Gastrocnemius medialis (tissue), 4 donors: ENCODE measurements at regions not wholly inside any gene's neighbourhood (a gene's known extent, or its start where the extent isn't known, plus 50 kb on each side); places are given as distances from the start of the nearest gene placed in this dataset.

Source experiments
- POLR2A ChIP-seq, 2 donors: fragments of 450-650 bp; IDR thresholded peaks; one replicate each; pipeline ENCODE4 v1.6.1; 2017; ENCODE audit warnings: antibody characterized with exemption in 2 of 2, mild to moderate bottlenecking in 2 of 2, moderate library complexity in 2 of 2
- TF ChIP-seq, protein P1 (sequence below), 5 experiments: fragments of 450-650 bp in 3 of 5; fragments of 200-600 bp in 2 of 5; sonication (generic) in 2 of 5; IDR thresholded peaks in 4 of 5; conservative IDR thresholded peaks in 1 of 5; 1 replicate in 4 of 5; 2 replicates in 1 of 5; pipeline ENCODE4 v1.5.1; 2016 to 2019; ENCODE audit warnings: antibody characterized with exemption in 5 of 5, mild to moderate bottlenecking in 3 of 5, moderate library complexity in 3 of 5

DNA sequence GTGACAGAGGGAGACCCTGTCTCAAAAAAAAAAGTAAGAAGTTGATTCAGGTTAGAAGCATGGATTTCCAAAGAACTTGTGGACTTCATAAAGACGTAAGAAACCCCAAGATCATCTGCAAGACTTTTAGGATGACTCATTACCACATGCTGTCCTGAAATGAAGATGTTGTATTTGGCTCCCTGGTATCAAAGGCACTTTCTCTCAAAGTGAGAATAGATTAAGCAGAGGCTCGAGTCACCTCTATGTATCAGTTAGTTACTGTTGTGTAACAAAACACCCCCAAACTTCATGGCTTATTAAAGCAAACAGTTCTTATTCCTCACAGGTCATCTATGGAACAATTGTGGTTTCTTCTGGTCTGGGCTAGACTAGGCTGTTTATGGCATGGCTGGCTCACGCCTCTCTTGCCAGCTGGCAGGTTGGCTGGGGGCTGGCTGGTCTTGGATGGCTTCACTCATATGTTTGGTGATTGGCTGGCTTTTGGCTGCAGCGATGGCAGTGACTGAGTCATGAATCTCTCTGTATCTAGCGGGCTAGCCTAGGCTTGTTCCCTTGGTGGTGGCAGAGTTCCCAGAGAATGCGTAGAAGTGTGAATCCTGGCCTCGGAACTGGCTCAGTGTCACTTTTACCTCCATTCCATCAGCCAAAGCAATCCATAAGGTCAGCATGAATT, 60.4 kb upstream of the MSI2 start:
- TF ChIP-seq, protein P1, sequence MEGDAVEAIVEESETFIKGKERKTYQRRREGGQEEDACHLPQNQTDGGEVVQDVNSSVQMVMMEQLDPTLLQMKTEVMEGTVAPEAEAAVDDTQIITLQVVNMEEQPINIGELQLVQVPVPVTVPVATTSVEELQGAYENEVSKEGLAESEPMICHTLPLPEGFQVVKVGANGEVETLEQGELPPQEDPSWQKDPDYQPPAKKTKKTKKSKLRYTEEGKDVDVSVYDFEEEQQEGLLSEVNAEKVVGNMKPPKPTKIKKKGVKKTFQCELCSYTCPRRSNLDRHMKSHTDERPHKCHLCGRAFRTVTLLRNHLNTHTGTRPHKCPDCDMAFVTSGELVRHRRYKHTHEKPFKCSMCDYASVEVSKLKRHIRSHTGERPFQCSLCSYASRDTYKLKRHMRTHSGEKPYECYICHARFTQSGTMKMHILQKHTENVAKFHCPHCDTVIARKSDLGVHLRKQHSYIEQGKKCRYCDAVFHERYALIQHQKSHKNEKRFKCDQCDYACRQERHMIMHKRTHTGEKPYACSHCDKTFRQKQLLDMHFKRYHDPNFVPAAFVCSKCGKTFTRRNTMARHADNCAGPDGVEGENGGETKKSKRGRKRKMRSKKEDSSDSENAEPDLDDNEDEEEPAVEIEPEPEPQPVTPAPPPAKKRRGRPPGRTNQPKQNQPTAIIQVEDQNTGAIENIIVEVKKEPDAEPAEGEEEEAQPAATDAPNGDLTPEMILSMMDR (IDR thresholded peaks at IDR 0.05 in 4 of 5, conservative IDR thresholded peaks at IDR 0.05 in 1 of 5): no peak
- no peak for TF ChIP-seq POLR2A (IDR thresholded peaks at IDR 0.05)
